ENCODE measurements at regions not wholly inside any gene's neighbourhood (a gene's known extent, or its start where the extent isn't known, plus 50 kb on each side); places are given as distances from the start of the nearest gene placed in this dataset.
"Not testable (repeated sequence)": the region's sequence is repeated elsewhere in the genome, so short reads cannot be mapped to it uniquely, and the experiment has no call there.

GRCh38 chr14:37650356-37651037 is 55.1 kb downstream of the TTC6 start:
- ATAC-seq (no peak), DNase-seq (no peak)
- intact Hi-C loops (cut with micrococcal nuclease) = no loop called here

DNA sequence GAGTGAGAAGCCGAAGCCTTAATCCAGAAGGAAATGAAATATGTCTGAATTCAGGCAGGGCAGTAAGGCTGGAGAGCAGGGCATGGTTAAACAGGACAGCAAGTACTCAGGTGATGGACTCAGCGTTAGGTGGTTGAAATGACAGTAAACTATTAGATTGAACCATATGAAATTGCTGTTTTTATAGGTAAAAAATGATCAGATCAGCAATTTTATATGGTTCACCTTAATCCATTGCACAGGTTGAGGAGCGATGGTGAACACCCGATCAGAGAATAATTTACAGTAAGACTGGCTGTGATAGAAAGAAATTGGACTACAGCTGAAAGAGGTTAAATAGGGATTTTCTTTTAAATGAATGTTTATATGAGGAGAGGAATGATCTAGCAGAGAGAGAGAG is 56.6 kb downstream of the TTC6 start:
- DNase-seq (no peak), ATAC-seq (no peak)
- intact Hi-C loops (cut with micrococcal nuclease) = no loop called here

DNA sequence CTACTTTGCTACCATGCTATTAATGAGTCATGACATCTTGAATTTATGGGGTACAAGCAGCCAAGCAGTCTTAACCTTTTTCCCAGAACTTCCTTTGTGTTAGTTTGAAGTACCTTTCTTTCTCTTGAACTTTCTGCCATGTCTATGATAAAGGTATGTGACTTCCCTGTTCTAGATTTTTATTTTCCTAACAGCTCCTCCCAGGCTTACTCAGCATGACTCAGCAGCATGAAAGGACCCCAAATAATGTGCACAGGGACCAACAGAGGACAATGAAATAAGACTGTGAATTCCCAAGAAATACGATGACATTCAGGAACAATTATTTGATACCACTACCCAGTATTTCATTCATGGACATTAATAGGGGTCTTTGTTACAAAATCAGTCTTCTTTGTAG is 60.0 kb downstream of the TTC6 start:
- ATAC-seq = no peak
- intact Hi-C loops (cut with micrococcal nuclease) = no loop called here
- no peak for DNase-seq

GRCh38 chr14:37658156-37658555 is 62.7 kb downstream of the TTC6 start:
- intact Hi-C loops (cut with micrococcal nuclease) = no loop called here
- DNase-seq = no peak
- no peak for ATAC-seq

- ATAC-seq = no peak
- no peak for DNase-seq
- intact Hi-C loops (cut with micrococcal nuclease) = no loop called here
Observed at GRCh38 chr14:37663498-37663897, 68.1 kb downstream of the TTC6 start.

- no peak for ATAC-seq
- DNase-seq = no peak
- intact Hi-C loops (cut with micrococcal nuclease) = no loop called here
Observed at GRCh38 chr14:37665479-37665878, 70.0 kb downstream of the TTC6 start.

DNA sequence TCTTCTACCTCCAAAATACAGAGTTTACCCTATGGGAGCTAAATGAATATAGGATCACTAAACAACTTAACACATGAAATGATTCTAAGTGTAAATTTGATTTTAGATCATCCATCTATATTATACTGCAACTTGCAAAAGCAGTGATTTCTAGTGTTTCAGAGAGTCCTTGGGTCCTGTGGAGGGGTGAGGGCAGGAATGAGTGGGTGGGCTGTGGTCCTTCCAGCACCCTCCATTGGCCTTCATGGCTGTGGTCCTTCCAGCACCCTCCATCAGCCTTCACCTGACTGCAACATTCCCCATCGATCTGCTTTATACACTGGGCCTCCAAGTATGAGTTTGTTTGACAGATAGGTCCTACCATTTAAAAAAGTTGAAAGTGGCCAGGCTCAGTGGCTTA is 70.5 kb downstream of the TTC6 start:
- intact Hi-C loops (cut with micrococcal nuclease) = no loop called here

GRCh38 chr14:37668646-37669045 is 73.2 kb downstream of the TTC6 start:
- DNase-seq = no peak
- ATAC-seq = no peak
- intact Hi-C loops (cut with micrococcal nuclease) = no loop called here

More for the DNA sequence above, 70.5 kb downstream of the TTC6 start:
- ATAC-seq = no peak
- no peak for DNase-seq

DNA sequence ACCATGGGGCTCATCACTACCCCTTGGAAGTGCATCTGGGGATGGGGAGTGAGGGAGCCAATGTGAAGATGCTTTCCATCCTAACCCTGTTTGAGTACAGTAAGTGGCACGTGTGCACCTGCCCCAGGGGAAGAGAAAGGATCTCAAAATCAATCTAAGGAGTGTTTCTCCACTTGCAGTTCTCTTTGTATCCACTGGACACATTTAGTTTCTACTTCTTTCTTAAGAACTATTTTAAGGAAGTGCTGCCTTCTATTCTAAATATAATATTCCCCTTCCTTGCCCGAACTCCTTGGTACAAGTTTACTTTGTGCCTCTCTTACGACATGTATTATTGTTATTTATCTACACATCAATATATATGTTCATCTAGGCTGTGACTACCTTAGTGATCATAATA is 73.8 kb downstream of the TTC6 start:
- no peak for ATAC-seq
- no peak for DNase-seq
- intact Hi-C loops (cut with micrococcal nuclease) = no loop called here

DNA sequence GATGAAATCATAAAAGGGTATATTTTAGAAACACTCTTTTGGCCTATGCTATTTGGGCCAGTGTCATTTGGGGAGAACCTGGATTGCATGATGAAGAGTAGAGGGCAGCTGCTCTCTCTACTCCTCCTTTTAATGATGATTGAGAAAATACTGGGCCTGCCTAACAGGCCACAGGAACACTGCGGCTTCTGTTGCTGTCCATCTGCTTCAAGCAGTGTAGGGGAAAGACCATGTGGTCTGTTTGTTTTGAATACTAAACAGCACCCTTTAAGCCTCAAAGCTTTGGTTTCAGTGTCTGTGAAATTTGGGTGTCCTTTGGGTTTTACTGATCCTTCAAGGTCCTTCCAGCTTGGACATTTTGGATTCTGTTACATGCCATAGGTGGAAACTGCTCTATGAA is 78.0 kb downstream of the TTC6 start:
- ATAC-seq (no peak), DNase-seq (no peak)
- intact Hi-C loops (cut with micrococcal nuclease) = no loop called here

DNA sequence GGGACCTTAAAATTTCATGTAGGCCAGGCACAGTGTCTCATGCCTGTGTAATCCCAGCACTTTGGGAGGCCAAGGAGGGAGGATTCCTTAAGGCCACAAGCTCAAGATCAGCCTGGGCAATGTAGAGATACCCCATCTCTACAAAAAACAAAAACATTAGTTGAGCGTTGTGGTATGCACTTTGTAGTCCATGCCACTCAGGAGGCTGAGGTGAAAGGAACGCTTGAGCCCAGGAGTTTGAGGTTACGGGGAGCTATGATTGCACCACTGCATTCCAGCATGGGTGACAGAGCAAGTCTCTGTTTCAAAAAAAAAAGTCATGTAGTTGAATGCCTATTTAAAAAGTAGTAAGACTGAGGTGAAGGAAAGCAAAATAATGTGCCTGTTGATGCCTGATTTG is 83.5 kb downstream of the TTC6 start:
- DNase-seq (no peak), ATAC-seq (no peak)
- intact Hi-C loops (cut with micrococcal nuclease) = no loop called here

DNA sequence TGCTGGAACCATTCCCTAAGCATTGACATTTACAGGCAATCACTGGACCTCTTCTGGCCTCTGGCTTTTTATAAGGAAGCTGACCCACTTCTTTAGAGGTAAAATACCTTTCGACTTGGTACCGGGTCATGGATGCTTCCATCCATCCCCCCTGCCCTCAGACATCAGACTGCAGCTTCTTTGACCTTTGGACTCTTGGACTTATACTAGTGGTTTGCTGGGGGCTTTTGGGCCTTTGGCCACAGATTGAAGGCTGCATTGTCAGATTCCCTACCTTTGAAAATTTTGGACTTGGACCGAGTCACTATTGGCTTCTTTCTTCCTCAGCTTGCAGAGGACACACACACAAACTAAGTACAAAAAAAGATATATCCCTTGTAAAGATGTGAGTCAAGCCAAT is 86.1 kb downstream of the TTC6 start:
- intact Hi-C loops (cut with micrococcal nuclease) = no loop called here
- ATAC-seq (no peak), DNase-seq (no peak)

DNA sequence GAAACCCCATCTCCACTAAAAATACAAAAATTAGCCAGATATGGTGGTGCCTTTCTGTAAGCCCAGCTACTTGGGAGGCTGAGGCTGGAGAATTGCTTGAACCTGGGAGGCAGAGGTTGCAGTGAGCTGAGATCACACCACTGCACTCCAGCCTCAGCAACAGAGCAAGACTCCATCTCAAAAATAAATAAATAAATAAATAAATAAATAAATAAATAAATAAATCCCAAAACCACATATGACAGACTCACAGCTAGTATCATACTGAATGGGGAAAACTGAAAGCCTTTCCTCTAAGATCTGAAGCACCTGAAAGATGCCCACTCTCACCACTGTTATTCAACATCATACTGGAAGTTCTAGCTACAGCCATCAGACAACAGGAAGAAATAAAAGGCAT is 97.3 kb downstream of the TTC6 start:
- ATAC-seq; intact Hi-C loops (cut with micrococcal nuclease); DNase-seq: not testable (repeated sequence)

DNA sequence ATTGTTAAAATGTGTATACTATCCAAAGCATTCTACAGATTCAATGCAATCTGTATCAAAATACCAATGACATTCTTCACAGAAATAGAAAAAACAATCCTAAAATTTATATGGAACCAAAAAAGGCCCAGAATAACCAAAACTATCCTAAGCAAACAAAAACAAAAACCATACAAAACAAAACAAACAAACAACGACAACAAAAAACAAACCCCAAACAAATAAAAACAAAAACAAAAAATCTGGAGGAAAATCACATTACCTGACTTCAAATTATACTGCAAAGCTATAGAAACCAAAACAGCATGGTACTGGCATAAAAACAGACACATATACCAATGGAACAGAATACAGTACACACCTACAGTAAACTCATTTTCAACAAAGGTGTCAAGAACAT is 98.0 kb downstream of the TTC6 start:
- DNase-seq; intact Hi-C loops (cut with micrococcal nuclease); ATAC-seq: not testable (repeated sequence)

GRCh38 chr14:37695866-37696265 is 100.4 kb downstream of the TTC6 start:
- DNase-seq (no peak), ATAC-seq (no peak)
- intact Hi-C loops (cut with micrococcal nuclease) = no loop called here

DNA sequence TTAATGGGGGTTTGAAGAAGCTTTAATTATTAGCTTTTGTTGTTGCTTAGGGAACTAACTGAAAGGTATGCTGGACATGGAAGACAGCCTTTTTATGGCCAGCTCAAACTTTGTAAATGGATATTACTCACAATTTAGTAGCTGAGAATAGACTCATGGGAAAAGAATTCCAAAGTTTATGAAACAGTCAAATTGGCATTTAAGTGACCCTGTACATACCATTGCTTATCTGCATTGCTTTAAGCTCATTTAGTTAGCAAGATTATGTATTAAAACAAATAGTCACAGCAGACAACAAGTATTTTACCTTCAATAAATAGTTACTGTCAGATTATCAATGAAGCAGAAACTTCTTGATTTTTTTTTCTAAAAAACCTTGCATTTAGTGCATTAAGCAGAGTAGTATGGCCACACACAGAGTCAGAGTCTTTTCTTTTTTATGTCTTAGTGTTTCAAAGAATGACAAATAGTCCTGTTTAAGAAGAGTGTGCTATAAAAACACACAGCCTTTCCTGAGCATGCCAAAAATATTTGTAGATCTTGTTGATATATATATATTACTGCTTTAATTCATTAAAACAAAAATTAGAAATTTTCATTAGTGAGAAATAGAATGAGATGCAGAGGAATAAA is 102.2 kb downstream of the TTC6 start:
- DNase-seq (no peak), ATAC-seq (no peak)
- intact Hi-C loops (cut with micrococcal nuclease) = no loop called here

DNA sequence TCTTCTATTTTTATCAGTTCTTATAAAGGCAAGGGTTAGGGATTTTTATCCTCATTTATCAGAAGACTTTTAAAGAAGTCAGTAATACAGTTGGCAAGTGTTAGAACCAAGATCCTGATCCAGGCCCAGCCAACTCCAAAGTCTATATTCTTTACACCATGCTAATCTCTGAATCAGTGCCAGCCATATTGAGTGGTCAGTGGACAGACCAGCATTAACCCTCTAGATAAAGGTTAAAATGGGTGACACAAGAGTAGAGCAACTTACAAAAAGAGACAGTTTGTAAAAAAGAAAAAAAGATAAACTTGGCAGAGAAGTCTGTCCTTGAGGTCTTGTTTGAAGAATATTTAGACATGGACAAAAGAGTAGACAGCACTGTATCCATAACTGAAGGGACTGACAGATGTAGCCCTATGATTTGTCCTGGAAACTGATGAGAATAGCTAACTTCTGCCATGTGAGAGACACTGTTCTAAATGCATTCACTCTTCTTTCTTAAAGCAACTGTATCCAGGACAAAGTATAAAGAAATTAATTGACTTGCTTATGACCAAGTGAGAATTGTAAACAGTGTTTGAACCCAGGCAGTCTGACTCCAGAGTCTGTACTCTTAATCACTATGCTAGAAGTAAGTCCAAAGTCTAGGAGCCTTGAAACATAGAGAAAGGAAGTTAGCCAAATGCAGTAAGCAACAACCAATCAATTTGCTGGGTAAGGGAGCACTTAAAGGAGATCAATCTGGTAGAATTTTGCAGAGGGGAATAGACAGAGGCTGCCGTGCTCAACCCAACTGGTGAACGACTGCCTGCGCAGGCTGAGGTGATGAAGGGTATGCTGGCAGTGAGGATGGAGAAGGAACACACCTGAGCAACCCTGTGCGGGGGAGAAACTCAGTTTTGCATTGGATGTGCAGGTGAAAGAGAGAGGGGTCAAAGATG is 103.7 kb downstream of the TTC6 start:
- DNase-seq (no peak), ATAC-seq (no peak)
- intact Hi-C loops (cut with micrococcal nuclease) = no loop called here

- intact Hi-C loops (cut with micrococcal nuclease) = no loop called here
- DNase-seq = no peak
- ATAC-seq = no peak
Observed at GRCh38 chr14:37707716-37708115, 112.3 kb downstream of the TTC6 start.

GRCh38 chr14:37708481-37708880 is 113.1 kb downstream of the TTC6 start:
- DNase-seq (no peak), ATAC-seq (no peak)
- intact Hi-C loops (cut with micrococcal nuclease) = no loop called here

Data from left ventricle myocardium superior (tissue), 1 donor.